ENCODE measurements at regions not wholly inside any gene's neighbourhood (a gene's known extent, or its start where the extent isn't known, plus 50 kb on each side); places are given as distances from the start of the nearest gene placed in this dataset.

GRCh38 chr4:101647710-101648034, 142.9 kb upstream of the BANK1 start:
- TF ChIP-seq CTCF (IDR thresholded peaks at IDR 0.05; ENCODE audit: poor library complexity, severe bottlenecking) (no peak), EP300 (conservative IDR thresholded peaks at IDR 0.05; ENCODE audit: poor library complexity, severe bottlenecking) (no peak), RAD21 (conservative IDR thresholded peaks at IDR 0.05) (no peak)
